ENCODE measurements at regions not wholly inside any gene's neighbourhood (a gene's known extent, or its start where the extent isn't known, plus 50 kb on each side); places are given as distances from the start of the nearest gene placed in this dataset.

DNA sequence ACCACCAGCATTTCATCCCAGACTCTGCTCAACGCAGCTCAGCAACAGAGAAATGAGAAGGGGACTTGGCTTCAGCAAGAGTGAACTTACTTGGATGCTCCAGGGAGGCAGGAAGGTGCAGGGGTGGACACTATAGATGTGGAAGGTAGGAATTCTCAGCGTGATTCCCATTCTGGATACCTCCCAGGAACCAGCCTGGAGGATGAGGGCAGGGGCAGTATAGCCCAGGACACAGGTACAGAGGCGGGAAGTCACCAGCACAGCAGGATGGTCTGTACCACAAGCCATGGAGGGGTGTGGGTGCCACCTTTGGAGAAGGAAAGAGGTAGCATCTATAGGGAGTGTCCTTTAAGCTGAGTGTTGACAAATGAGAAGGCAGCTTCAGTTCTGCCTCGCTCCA lies 1275.2 kb downstream of the TBC1D22A start:
- TF ChIP-seq, protein P1, sequence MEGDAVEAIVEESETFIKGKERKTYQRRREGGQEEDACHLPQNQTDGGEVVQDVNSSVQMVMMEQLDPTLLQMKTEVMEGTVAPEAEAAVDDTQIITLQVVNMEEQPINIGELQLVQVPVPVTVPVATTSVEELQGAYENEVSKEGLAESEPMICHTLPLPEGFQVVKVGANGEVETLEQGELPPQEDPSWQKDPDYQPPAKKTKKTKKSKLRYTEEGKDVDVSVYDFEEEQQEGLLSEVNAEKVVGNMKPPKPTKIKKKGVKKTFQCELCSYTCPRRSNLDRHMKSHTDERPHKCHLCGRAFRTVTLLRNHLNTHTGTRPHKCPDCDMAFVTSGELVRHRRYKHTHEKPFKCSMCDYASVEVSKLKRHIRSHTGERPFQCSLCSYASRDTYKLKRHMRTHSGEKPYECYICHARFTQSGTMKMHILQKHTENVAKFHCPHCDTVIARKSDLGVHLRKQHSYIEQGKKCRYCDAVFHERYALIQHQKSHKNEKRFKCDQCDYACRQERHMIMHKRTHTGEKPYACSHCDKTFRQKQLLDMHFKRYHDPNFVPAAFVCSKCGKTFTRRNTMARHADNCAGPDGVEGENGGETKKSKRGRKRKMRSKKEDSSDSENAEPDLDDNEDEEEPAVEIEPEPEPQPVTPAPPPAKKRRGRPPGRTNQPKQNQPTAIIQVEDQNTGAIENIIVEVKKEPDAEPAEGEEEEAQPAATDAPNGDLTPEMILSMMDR (IDR thresholded peaks at IDR 0.05), result no peak
- TF ChIP-seq POLR2A (IDR thresholded peaks at IDR 0.05), result no peak

Measured in esophagus squamous epithelium (tissue), 4 donors.